ENCODE measurements at regions not wholly inside any gene's neighbourhood (a gene's known extent, or its start where the extent isn't known, plus 50 kb on each side); places are given as distances from the start of the nearest gene placed in this dataset.

DNA sequence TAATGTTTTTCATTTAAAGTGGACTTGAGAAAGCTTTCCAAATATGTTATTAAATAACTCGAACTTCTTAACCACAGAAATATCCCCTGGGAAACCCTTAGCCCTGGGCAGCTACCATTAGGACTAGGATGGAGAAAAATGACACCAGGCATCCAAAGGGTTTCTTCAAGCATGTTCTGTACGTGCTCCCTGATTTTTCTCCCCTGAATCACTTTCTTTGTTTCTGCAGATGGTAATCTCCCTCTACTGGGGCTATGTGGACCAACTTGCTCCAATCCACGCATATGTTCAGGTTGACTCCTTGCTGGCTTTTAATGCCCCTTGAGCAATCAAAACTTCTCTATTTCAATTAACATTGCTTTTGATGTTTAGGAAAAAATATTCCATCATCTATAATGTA lies 312.7 kb upstream of the C1orf87 start:
- Histone ChIP-seq H3K4me3 (no peak overlapping the region), H3K27ac (no peak overlapping the region), H3K27me3 (no peaks in the 10 kb centered on the region), H3K9ac (ENCODE audit: low read depth in 2 of 2, low read length in 2 of 2) (no peak overlapping the region), H3K9me3 (no peaks in the 10 kb centered on the region), H3K4me1 (no peaks in the 10 kb centered on the region), H3K36me3 (no peaks in the 10 kb centered on the region)
- intact Hi-C loops (cut with DNase I) = no loop called here
- no peak for DNase-seq
- TF ChIP-seq, protein P1, sequence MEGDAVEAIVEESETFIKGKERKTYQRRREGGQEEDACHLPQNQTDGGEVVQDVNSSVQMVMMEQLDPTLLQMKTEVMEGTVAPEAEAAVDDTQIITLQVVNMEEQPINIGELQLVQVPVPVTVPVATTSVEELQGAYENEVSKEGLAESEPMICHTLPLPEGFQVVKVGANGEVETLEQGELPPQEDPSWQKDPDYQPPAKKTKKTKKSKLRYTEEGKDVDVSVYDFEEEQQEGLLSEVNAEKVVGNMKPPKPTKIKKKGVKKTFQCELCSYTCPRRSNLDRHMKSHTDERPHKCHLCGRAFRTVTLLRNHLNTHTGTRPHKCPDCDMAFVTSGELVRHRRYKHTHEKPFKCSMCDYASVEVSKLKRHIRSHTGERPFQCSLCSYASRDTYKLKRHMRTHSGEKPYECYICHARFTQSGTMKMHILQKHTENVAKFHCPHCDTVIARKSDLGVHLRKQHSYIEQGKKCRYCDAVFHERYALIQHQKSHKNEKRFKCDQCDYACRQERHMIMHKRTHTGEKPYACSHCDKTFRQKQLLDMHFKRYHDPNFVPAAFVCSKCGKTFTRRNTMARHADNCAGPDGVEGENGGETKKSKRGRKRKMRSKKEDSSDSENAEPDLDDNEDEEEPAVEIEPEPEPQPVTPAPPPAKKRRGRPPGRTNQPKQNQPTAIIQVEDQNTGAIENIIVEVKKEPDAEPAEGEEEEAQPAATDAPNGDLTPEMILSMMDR (IDR thresholded peaks at IDR 0.05) = no peak

DNA sequence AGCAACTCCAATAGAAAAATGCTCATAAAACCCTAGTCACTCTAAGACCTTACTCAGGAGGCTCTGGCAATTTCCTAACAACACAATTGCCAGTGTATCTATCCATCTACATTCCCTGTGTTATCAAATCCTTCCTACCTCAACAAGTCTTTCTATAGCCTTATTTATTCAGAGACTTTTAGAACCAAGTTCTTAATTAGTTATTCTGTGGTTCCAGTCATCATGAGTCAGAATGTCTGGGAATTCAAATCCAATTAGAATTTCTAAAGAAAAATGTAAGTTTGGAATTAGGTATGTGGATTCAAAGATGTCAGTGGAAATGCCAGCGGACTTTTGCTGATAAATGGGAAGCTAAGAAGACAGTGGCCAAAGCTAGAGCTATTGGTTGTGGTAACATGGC lies 302.6 kb upstream of the C1orf87 start:
- Histone ChIP-seq H3K27me3 (no peaks in the 10 kb centered on the region), H3K4me1 (no peaks in the 10 kb centered on the region), H3K4me3 (no peak overlapping the region), H3K9ac (ENCODE audit: low read depth in 2 of 2, low read length in 2 of 2) (no peak overlapping the region), H3K36me3 (no peaks in the 10 kb centered on the region), H3K9me3 (no peaks in the 10 kb centered on the region), H3K27ac (no peak overlapping the region)
- intact Hi-C loops (cut with DNase I) = no loop called here
- TF ChIP-seq, protein P1 (IDR thresholded peaks at IDR 0.05) = no peak
- DNase-seq = no peak

GRCh38 chr1:60374537-60374936 lies 301.0 kb upstream of the C1orf87 start:
- H3K4me1 ChIP-seq = no peaks in the 10 kb centered on the region
- H3K27ac ChIP-seq = no peak overlapping the region
- TF ChIP-seq, protein P1 (IDR thresholded peaks at IDR 0.05) = no peak
- DNase-seq = no peak
- intact Hi-C loops (cut with DNase I) = no loop called here
- no peak overlapping the region for H3K4me3 ChIP-seq
- H3K27me3 ChIP-seq = no peaks in the 10 kb centered on the region
- H3K36me3 ChIP-seq = no peaks in the 10 kb centered on the region
- no peak overlapping the region for H3K9ac ChIP-seq (ENCODE audit: low read depth in 2 of 2, low read length in 2 of 2)
- no peaks in the 10 kb centered on the region for H3K9me3 ChIP-seq

- Histone ChIP-seq H3K9me3 (no peaks in the 10 kb centered on the region), H3K4me3 (no peak overlapping the region), H3K9ac (ENCODE audit: low read depth in 2 of 2, low read length in 2 of 2) (no peak overlapping the region), H3K36me3 (no peaks in the 10 kb centered on the region), H3K27me3 (no peaks in the 10 kb centered on the region), H3K4me1 (no peaks in the 10 kb centered on the region), H3K27ac (no peak overlapping the region)
- intact Hi-C loops (cut with DNase I) = no loop called here
- TF ChIP-seq, protein P1 (IDR thresholded peaks at IDR 0.05) = no peak
- no peak for DNase-seq
These were observed 294.0 kb upstream of the C1orf87 start for GRCh38 chr1:60367532-60367931.

GRCh38 chr1:60359431-60359830 lies 285.9 kb upstream of the C1orf87 start:
- DNase-seq = no peak
- Histone ChIP-seq H3K9ac (ENCODE audit: low read depth in 2 of 2, low read length in 2 of 2) (no peak overlapping the region), H3K27me3 (no peaks in the 10 kb centered on the region), H3K36me3 (no peaks in the 10 kb centered on the region), H3K27ac (no peak overlapping the region), H3K9me3 (no peaks in the 10 kb centered on the region), H3K4me1 (no peaks in the 10 kb centered on the region), H3K4me3 (no peak overlapping the region)
- intact Hi-C loops (cut with DNase I) = no loop called here
- TF ChIP-seq, protein P1 (IDR thresholded peaks at IDR 0.05) = no peak

DNA sequence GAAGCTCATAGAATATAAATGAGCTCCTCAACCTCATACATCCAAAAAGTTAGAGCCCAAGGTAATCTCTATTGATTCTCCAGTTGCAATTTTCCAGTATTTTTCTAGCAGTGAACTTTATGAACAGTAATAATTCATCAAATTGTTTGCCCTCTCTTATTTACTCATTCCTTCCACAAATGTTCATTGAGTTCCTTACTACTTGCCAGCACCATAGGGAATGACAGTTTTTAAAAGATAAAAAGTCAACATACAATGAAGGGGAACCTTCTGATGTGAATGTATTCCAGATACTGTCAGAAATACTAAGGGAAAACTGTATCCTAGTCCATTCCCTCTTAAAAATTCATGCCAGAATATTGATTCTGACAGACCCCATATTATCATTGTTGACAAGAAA lies 277.0 kb upstream of the C1orf87 start:
- no peak overlapping the region for H3K4me3 ChIP-seq

More for the DNA sequence above, 277.0 kb upstream of the C1orf87 start:
- Histone ChIP-seq H3K4me1 (no peaks in the 10 kb centered on the region), H3K27me3 (no peaks in the 10 kb centered on the region), H3K9ac (ENCODE audit: low read depth in 2 of 2, low read length in 2 of 2) (no peak overlapping the region), H3K27ac (no peak overlapping the region), H3K9me3 (no peaks in the 10 kb centered on the region), H3K36me3 (no peaks in the 10 kb centered on the region)
- TF ChIP-seq, protein P1 (IDR thresholded peaks at IDR 0.05) = no peak
- intact Hi-C loops (cut with DNase I) = no loop called here
- DNase-seq = no peak
